ENCODE measurements at regions not wholly inside any gene's neighbourhood (a gene's known extent, or its start where the extent isn't known, plus 50 kb on each side); places are given as distances from the start of the nearest gene placed in this dataset.

DNA sequence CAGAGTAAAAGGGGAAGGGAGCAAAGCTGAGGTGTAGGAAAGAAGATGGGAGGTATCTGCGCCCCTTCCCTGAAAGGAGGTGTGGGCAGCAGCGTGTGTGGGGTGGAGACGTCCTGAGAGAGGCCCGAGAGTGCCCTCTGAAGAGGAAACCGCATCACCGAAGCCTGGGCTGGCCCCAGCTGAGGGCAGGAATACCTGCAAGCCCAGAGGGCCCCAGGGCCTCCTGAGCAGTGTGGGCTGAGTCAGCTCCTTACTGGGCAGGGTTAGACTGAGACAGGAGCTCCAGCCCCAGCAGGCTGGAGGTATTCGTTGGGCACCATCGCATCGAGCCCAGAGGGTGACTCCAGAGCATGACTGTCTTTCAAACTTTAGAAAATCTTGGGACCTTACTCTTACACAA is 534.0 kb upstream of the B3GAT1 start:
- Histone ChIP-seq H3K27ac (ENCODE audit: low read length) (no peak overlapping the region), H4K20me1 (ENCODE audit: insufficient read depth, low read length) (no peaks in the 10 kb centered on the region), H3K36me3 (replicated peaks; ENCODE audit: low read depth, low read length) (no peaks in the 10 kb centered on the region), H3K79me2 (ENCODE audit: low read length) (no peaks in the 10 kb centered on the region), H3K9me3 (ENCODE audit: insufficient read depth, low read length) (no peaks in the 10 kb centered on the region), H2AFZ (ENCODE audit: low read depth, low read length) (no peak overlapping the region), H3K9ac (ENCODE audit: low read length) (no peak overlapping the region), H3K4me3 (ENCODE audit: low read length) (no peak overlapping the region), H3K4me2 (ENCODE audit: low read length) (no peak overlapping the region), H3K4me1 (ENCODE audit: low read length) (no peaks in the 10 kb centered on the region), H3K27me3 (ENCODE audit: low read depth, low read length) (no peaks in the 10 kb centered on the region)
- TF ChIP-seq, protein P1, sequence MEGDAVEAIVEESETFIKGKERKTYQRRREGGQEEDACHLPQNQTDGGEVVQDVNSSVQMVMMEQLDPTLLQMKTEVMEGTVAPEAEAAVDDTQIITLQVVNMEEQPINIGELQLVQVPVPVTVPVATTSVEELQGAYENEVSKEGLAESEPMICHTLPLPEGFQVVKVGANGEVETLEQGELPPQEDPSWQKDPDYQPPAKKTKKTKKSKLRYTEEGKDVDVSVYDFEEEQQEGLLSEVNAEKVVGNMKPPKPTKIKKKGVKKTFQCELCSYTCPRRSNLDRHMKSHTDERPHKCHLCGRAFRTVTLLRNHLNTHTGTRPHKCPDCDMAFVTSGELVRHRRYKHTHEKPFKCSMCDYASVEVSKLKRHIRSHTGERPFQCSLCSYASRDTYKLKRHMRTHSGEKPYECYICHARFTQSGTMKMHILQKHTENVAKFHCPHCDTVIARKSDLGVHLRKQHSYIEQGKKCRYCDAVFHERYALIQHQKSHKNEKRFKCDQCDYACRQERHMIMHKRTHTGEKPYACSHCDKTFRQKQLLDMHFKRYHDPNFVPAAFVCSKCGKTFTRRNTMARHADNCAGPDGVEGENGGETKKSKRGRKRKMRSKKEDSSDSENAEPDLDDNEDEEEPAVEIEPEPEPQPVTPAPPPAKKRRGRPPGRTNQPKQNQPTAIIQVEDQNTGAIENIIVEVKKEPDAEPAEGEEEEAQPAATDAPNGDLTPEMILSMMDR (IDR thresholded peaks at IDR 0.05; ENCODE audit: low read depth, low read length) = no peak
- TF ChIP-seq EZH2phosphoT487 (IDR thresholded peaks at IDR 0.05; ENCODE audit: low read depth) = no peak

DNA sequence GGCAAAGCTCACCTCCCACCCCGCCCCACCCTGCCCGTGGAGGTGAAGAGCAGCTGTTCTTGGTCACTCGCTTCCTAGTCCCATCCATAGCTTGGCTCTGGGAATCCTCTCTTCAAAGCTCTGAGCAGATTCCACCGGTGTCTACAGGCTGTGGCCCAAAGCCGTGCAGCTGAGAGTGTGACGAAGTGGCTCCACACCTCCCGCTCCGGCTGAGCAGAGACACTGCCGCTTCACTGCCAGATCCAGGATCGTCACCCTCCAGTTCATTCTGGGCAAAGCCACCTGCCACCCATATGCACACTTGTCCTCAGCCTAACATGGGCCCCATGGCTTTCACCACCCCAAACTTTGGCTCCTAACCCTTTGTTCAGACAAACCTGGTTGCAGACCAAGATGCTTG is 532.9 kb upstream of the B3GAT1 start:
- Histone ChIP-seq H3K27ac (ENCODE audit: low read length) (no peak overlapping the region), H3K4me1 (ENCODE audit: low read length) (no peaks in the 10 kb centered on the region), H3K9me3 (ENCODE audit: insufficient read depth, low read length) (no peaks in the 10 kb centered on the region), H2AFZ (ENCODE audit: low read depth, low read length) (no peak overlapping the region), H3K9ac (ENCODE audit: low read length) (no peak overlapping the region), H3K36me3 (replicated peaks; ENCODE audit: low read depth, low read length) (no peaks in the 10 kb centered on the region), H3K4me3 (ENCODE audit: low read length) (no peak overlapping the region), H3K79me2 (ENCODE audit: low read length) (no peaks in the 10 kb centered on the region), H3K27me3 (ENCODE audit: low read depth, low read length) (no peaks in the 10 kb centered on the region), H4K20me1 (ENCODE audit: insufficient read depth, low read length) (no peaks in the 10 kb centered on the region), H3K4me2 (ENCODE audit: low read length) (no peak overlapping the region)
- TF ChIP-seq EZH2phosphoT487 (IDR thresholded peaks at IDR 0.05; ENCODE audit: low read depth) = no peak
- TF ChIP-seq, protein P1 (IDR thresholded peaks at IDR 0.05; ENCODE audit: low read depth, low read length) = no peak

DNA sequence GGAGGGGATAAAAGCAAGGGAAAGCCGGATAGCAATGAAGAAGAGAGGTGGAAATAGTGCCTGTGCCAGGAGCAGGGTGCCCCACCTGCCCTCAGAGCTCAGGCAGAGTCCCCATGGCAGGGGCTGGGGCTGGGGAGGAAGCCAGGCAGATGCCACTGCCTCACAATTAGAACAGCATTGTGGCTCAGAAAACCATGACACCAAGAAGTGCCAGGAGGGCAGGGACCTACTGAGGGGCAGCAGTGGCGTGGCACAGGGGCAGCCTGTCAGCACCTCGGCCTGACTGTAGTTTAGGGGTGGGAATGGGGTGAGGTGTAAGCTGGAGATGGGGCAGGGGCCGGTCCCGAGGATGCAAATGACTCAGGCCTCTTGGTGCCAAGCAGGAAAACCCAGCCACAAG is 532.1 kb upstream of the B3GAT1 start:
- no peaks in the 10 kb centered on the region for H3K4me1 ChIP-seq (ENCODE audit: low read length)
- no peaks in the 10 kb centered on the region for H4K20me1 ChIP-seq (ENCODE audit: insufficient read depth, low read length)
- no peaks in the 10 kb centered on the region for H3K9me3 ChIP-seq (ENCODE audit: insufficient read depth, low read length)
- H3K36me3 ChIP-seq (replicated peaks; ENCODE audit: low read depth, low read length) = no peaks in the 10 kb centered on the region
- no peak overlapping the region for H3K9ac ChIP-seq (ENCODE audit: low read length)
- H3K4me2 ChIP-seq (ENCODE audit: low read length) = no peak overlapping the region
- no peak overlapping the region for H3K4me3 ChIP-seq (ENCODE audit: low read length)
- no peaks in the 10 kb centered on the region for H3K79me2 ChIP-seq (ENCODE audit: low read length)
- no peak overlapping the region for H2AFZ ChIP-seq (ENCODE audit: low read depth, low read length)
- TF ChIP-seq, protein P1 (IDR thresholded peaks at IDR 0.05; ENCODE audit: low read depth, low read length) = no peak
- no peak for TF ChIP-seq EZH2phosphoT487 (IDR thresholded peaks at IDR 0.05; ENCODE audit: low read depth)
- no peaks in the 10 kb centered on the region for H3K27me3 ChIP-seq (ENCODE audit: low read depth, low read length)
- no peak overlapping the region for H3K27ac ChIP-seq (ENCODE audit: low read length)

DNA sequence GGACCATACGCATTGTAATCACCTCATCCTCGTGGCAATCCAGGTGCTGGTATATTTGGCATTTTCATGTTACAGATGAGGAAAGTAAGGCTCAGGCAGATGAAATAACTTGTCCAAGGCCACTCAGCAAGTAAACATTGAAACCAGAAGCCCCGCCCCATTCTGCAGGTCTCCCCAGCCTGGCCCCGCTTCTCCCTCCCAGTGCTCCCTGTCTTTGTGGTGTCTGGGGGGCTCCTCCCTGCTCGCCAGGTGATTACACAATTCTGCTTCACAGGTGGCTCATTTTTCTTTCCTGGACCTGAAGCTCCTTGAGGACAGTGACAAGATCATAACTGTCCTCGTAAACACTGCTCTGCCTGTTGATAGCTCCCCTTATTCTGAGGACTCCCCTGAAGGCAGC is 531.5 kb upstream of the B3GAT1 start:
- H3K27me3 ChIP-seq (ENCODE audit: low read depth, low read length) = no peaks in the 10 kb centered on the region
- no peak overlapping the region for H3K4me2 ChIP-seq (ENCODE audit: low read length)
- no peaks in the 10 kb centered on the region for H4K20me1 ChIP-seq (ENCODE audit: insufficient read depth, low read length)
- H3K9me3 ChIP-seq (ENCODE audit: insufficient read depth, low read length) = no peaks in the 10 kb centered on the region
- no peaks in the 10 kb centered on the region for H3K79me2 ChIP-seq (ENCODE audit: low read length)
- no peak overlapping the region for H2AFZ ChIP-seq (ENCODE audit: low read depth, low read length)
- no peak overlapping the region for H3K27ac ChIP-seq (ENCODE audit: low read length)
- H3K9ac ChIP-seq (ENCODE audit: low read length) = no peak overlapping the region
- H3K36me3 ChIP-seq (replicated peaks; ENCODE audit: low read depth, low read length) = no peaks in the 10 kb centered on the region
- no peak overlapping the region for H3K4me3 ChIP-seq (ENCODE audit: low read length)
- H3K4me1 ChIP-seq (ENCODE audit: low read length) = no peaks in the 10 kb centered on the region
- TF ChIP-seq, protein P1 (IDR thresholded peaks at IDR 0.05; ENCODE audit: low read depth, low read length) = no peak
- no peak for TF ChIP-seq EZH2phosphoT487 (IDR thresholded peaks at IDR 0.05; ENCODE audit: low read depth)
